Heart right ventricle (tissue), 16 donors: ENCODE measurements at regions not wholly inside any gene's neighbourhood (a gene's known extent, or its start where the extent isn't known, plus 50 kb on each side); places are given as distances from the start of the nearest gene placed in this dataset.
"Not testable (repeated sequence)": the region's sequence is repeated elsewhere in the genome, so short reads cannot be mapped to it uniquely, and the experiment has no call there.

Experiments used
- ATAC-seq, 8 donors: fragments of 200-7000 bp; cut with Tn5 transposase; one replicate each; pipeline ENCODE4 v1.9.1; 2020; ENCODE audit warnings: mild to moderate bottlenecking in 8 of 8, moderate library complexity in 8 of 8, moderate number of reproducible peaks in 1 of 8
- DNase-seq, 2 donors: peaks; one replicate each; pipeline ENCODE4 v3.0.0-alpha.2; 2020
- H3K27ac ChIP-seq, 10 donors: fragments of 200-600 bp; sonication (generic) in 2 of 10; one replicate each; pipeline versions ENCODE4 v1.5.0 to v1.8.0; 2020 to 2022; ENCODE audit warnings: mild to moderate bottlenecking in 3 of 10
- H3K27me3 ChIP-seq, 7 donors: fragments of 200-600 bp; one replicate each; pipeline ENCODE4 v1.8.0; 2021 to 2022; ENCODE audit warnings: mild to moderate bottlenecking in 2 of 7
- H3K36me3 ChIP-seq, 9 donors: fragments of 200-600 bp; sonication (generic) in 1 of 9; one replicate each; pipeline versions ENCODE4 v1.5.0 to v1.8.0; 2020 to 2022; ENCODE audit warnings: mild to moderate bottlenecking in 2 of 9
- H3K4me1 ChIP-seq, 9 donors: fragments of 200-600 bp; sonication (generic) in 1 of 9; one replicate each; pipeline versions ENCODE4 v1.5.0 to v1.8.0; 2020 to 2022; ENCODE audit warnings: mild to moderate bottlenecking in 4 of 9
- H3K4me3 ChIP-seq, 10 donors: fragments of 200-600 bp; sonication (generic) in 2 of 10; one replicate each; pipeline versions ENCODE4 v1.5.0 to v1.8.0; 2020 to 2022; ENCODE audit warnings: mild to moderate bottlenecking in 7 of 10, moderate library complexity in 2 of 10
- H3K9me3 ChIP-seq, 11 donors: fragments of 200-600 bp in 10 of 11; sonication (generic) in 2 of 11; one replicate each; pipeline versions ENCODE4 v1.5.0 to v1.8.0; 2013 to 2022; ENCODE audit warnings: mild to moderate bottlenecking in 2 of 11, control low read depth in 1 of 11, moderate library complexity in 1 of 11
- CTCF ChIP-seq, 9 donors: fragments of 200-600 bp; sonication (generic) in 2 of 9; IDR thresholded peaks; one replicate each; pipeline versions ENCODE4 v1.5.0 to v1.8.0; 2021 to 2022; ENCODE audit warnings: antibody characterized with exemption in 9 of 9, mild to moderate bottlenecking in 5 of 9, moderate library complexity in 1 of 9
- WGBS, 2 donors: extraction: QIAGEN DNeasy Blood & Tissue Kit; methylation state at CpG; one replicate each; pipeline ENCODE4 v1.1.7; 2013; ENCODE audit warnings: inconsistent platforms in 1 of 2; 5-methylcytosine and 5-hydroxymethylcytosine counted together
- intact Hi-C, 10 donors: fragments of 100-400 bp; cut with DNase I; formaldehyde crosslinking; loops; one replicate each; pipeline versions ENCODE4 v1.11.1 to v1.14.2; 2022
- donor health status: Arrhythmogenic right ventricular cardiomyopathy.
- donor health status: ischemic (EF 13 %, LVEDD 7.1; RV severe dilation, severe dysfunction).
- donor health status: healthy with polysubstance abuse.
- donor health status: DM: no; HTN: yes; CAD: no.
- donor health status: DM: no; HTN: no; CAD: no.
- donor health status: ischemic (EF 25% LVEDD 6.9; RV normal size, moderate dysfunction).
- donor health status: ischemic (EF 25% LVEDD 5.7; RV mildly dilated, moderate dysfunction).
- donor health status: healthy.
- donor health status: DM: yes; HTN: yes; CAD: no.
- donor health status: Ischemic cardiomyopathy.
- donor health status: ischemic (EF 35%, LVEDD 5.7; RV mildly dilated, moderate dysfunction).
- donor health status: nonischemic (EF 11% LVEDD 7.7; RV severe dilation, severe dysfunction).
- donor health status: DM: yes; HTN: yes; CAD: no.
- donor health status: PGD.
- donor health status: ischemic (EF 29% LVEDD 5.4; RV normal size, mild dysfunction).
- donor health status: nonischemic (EF 23%, LVEDD 6.1; RV moderate dilation, normal function).

GRCh38 chr7:93711926-93712325 lies 137.4 kb upstream of the CALCR start:
- WGBS, 2 donors: 90% methylated on average over 5 of the region's 5 CpGs
- no peak overlapping the region for H3K27ac ChIP-seq
- intact Hi-C loops: no loop called here

GRCh38 chr7:93708255-93708654 lies 133.7 kb upstream of the CALCR start:
- DNase-seq, H3K36me3 ChIP-seq, H3K27ac ChIP-seq, intact Hi-C loops, H3K27me3 ChIP-seq, H3K4me3 ChIP-seq, ATAC-seq, H3K9me3 ChIP-seq: not testable (repeated sequence)
- WGBS, 2 donors: 86 to 87% methylated on average over 5 of the region's 5 CpGs
- H3K4me1 ChIP-seq: peaks cover 0 to 10% (median under 1%) of the 10 kb centered on the region in 9 donors

More at GRCh38 chr7:93711926-93712325, 137.4 kb upstream of the CALCR start:
- peaks cover 0 to 24% (median 7%) of the 10 kb centered on the region in 9 donors for H3K4me1 ChIP-seq
- no peaks in the 10 kb centered on the region for H3K9me3 ChIP-seq
- H3K27me3 ChIP-seq: no peaks in the 10 kb centered on the region
- no peak for TF ChIP-seq CTCF (IDR thresholded peaks at IDR 0.05)
- DNase-seq (no peak), ATAC-seq (no peak)
- H3K36me3 ChIP-seq: no peaks in the 10 kb centered on the region
- H3K4me3 ChIP-seq: no peak overlapping the region

GRCh38 chr7:93707249-93707648 lies 132.7 kb upstream of the CALCR start:
- Histone ChIP-seq H3K27ac (no peak overlapping the region), H3K4me1 (peaks cover 0 to under 1% (median 0%) of the 10 kb centered on the region in 9 donors), H3K9me3 (no peaks in the 10 kb centered on the region), H3K4me3 (no peak overlapping the region), H3K27me3 (no peaks in the 10 kb centered on the region), H3K36me3 (no peaks in the 10 kb centered on the region)
- intact Hi-C loops: no loop called here
- DNase-seq (no peak), ATAC-seq (no peak)
- TF ChIP-seq CTCF (IDR thresholded peaks at IDR 0.05): no peak

- DNase-seq, H3K27ac ChIP-seq, H3K27me3 ChIP-seq, ATAC-seq, H3K4me1 ChIP-seq, H3K4me3 ChIP-seq, intact Hi-C loops, H3K36me3 ChIP-seq, H3K9me3 ChIP-seq: not testable (repeated sequence)
- WGBS, 2 donors: 83 to 91% methylated on average over 4 of the region's 4 CpGs
Observed at GRCh38 chr7:93706162-93706561, 131.6 kb upstream of the CALCR start.

- intact Hi-C loops: no loop called here
- H3K36me3 ChIP-seq: no peaks in the 10 kb centered on the region
Observed at GRCh38 chr7:93704217-93704616, 129.7 kb upstream of the CALCR start.

More at GRCh38 chr7:93704217-93704616, 129.7 kb upstream of the CALCR start:
- ATAC-seq (no peak), DNase-seq (no peak)
- no peak for TF ChIP-seq CTCF (IDR thresholded peaks at IDR 0.05)
- no peak overlapping the region for H3K27ac ChIP-seq
- H3K9me3 ChIP-seq: no peaks in the 10 kb centered on the region
- H3K27me3 ChIP-seq: no peaks in the 10 kb centered on the region
- no peaks in the 10 kb centered on the region for H3K4me1 ChIP-seq
- H3K4me3 ChIP-seq: no peak overlapping the region
